Parathyroid adenoma (tissue), 2 donors: ENCODE measurements at regions not wholly inside any gene's neighbourhood (a gene's known extent, or its start where the extent isn't known, plus 50 kb on each side); places are given as distances from the start of the nearest gene placed in this dataset.

Experiments used
- H2AFZ ChIP-seq: fragments of 300-600 bp; sonication (generic); one replicate; pipeline ENCODE4 v1.7.0; 2017; ENCODE audit warnings: antibody characterized with exemption, mild to moderate bottlenecking
- H3K27ac ChIP-seq: fragments of 300-600 bp; sonication (generic); one replicate; pipeline ENCODE4 v1.7.0; 2017
- H3K27me3 ChIP-seq: fragments of 300-600 bp; sonication (generic); one replicate; pipeline ENCODE4 v1.7.0; 2017; ENCODE audit warnings: low read length; ENCODE audit not compliant: control insufficient read depth, insufficient read depth
- H3K36me3 ChIP-seq: fragments of 300-600 bp; sonication (generic); one replicate; pipeline ENCODE4 v1.7.0; 2017; ENCODE audit warnings: low read length; ENCODE audit not compliant: control insufficient read depth, insufficient read depth
- H3K4me1 ChIP-seq: fragments of 300-600 bp; sonication (generic); one replicate; pipeline ENCODE4 v1.7.0; 2017; ENCODE audit warnings: control low read depth
- H3K4me2 ChIP-seq: fragments of 300-600 bp; sonication (generic); one replicate; pipeline ENCODE4 v1.7.0; 2017; ENCODE audit warnings: low read length
- H3K4me3 ChIP-seq: fragments of 300-600 bp; sonication (generic); one replicate; pipeline ENCODE4 v1.7.0; 2017; ENCODE audit warnings: low read depth, low read length
- H3K79me2 ChIP-seq: fragments of 300-600 bp; sonication (generic); one replicate; pipeline ENCODE4 v1.7.0; 2017; ENCODE audit warnings: control low read depth
- H3K9ac ChIP-seq: fragments of 300-600 bp; sonication (generic); one replicate; pipeline ENCODE4 v1.7.0; 2017; ENCODE audit warnings: mild to moderate bottlenecking
- H3K9me3 ChIP-seq: fragments of 300-600 bp; sonication (generic); one replicate; pipeline ENCODE4 v1.7.0; 2017; ENCODE audit warnings: low read length; ENCODE audit not compliant: control insufficient read depth
- CTCF ChIP-seq: fragments of 300-600 bp; sonication (generic); IDR thresholded peaks from one replicate; pipeline ENCODE4 v1.7.0; 2017; ENCODE audit warnings: antibody characterized with exemption, mild to moderate bottlenecking
- donor health status: primary hyperparathyroidism.

GRCh38 chr5:91562922-91563321, 179.8 kb upstream of the ARRDC3 start:
- Histone ChIP-seq H3K9ac (no peak overlapping the region), H3K27me3 (no peaks in the 10 kb centered on the region), H3K79me2 (no peaks in the 10 kb centered on the region), H3K36me3 (no peaks in the 10 kb centered on the region), H3K4me3 (no peak overlapping the region), H2AFZ (no peak overlapping the region), H3K4me2 (no peak overlapping the region), H3K27ac (no peak overlapping the region), H3K9me3 (no peaks in the 10 kb centered on the region), H3K4me1 (no peaks in the 10 kb centered on the region)
- no peak for TF ChIP-seq CTCF

GRCh38 chr5:91541696-91542095, 158.6 kb upstream of the ARRDC3 start:
- no peak overlapping the region for H3K27ac ChIP-seq
- no peak overlapping the region for H2AFZ ChIP-seq
- no peaks in the 10 kb centered on the region for H3K9me3 ChIP-seq
- no peaks in the 10 kb centered on the region for H3K36me3 ChIP-seq
- no peak for TF ChIP-seq CTCF
- H3K27me3 ChIP-seq, result no peaks in the 10 kb centered on the region
- no peak overlapping the region for H3K4me2 ChIP-seq
- no peaks in the 10 kb centered on the region for H3K79me2 ChIP-seq
- no peak overlapping the region for H3K4me3 ChIP-seq
- H3K9ac ChIP-seq, result no peak overlapping the region
- H3K4me1 ChIP-seq, result no peaks in the 10 kb centered on the region

GRCh38 chr5:91538179-91538578, 155.1 kb upstream of the ARRDC3 start:
- Histone ChIP-seq H3K9me3 (no peaks in the 10 kb centered on the region), H2AFZ (no peak overlapping the region), H3K9ac (no peak overlapping the region), H3K4me2 (no peak overlapping the region), H3K79me2 (no peaks in the 10 kb centered on the region), H3K36me3 (no peaks in the 10 kb centered on the region), H3K4me3 (no peak overlapping the region), H3K27ac (no peak overlapping the region), H3K4me1 (no peaks in the 10 kb centered on the region), H3K27me3 (no peaks in the 10 kb centered on the region)
- TF ChIP-seq CTCF, result no peak

- no peak overlapping the region for H3K4me3 ChIP-seq
- no peak overlapping the region for H3K9ac ChIP-seq
- no peaks in the 10 kb centered on the region for H3K27me3 ChIP-seq
- H3K79me2 ChIP-seq, result no peaks in the 10 kb centered on the region
- no peak overlapping the region for H3K27ac ChIP-seq
- no peak for TF ChIP-seq CTCF
- no peaks in the 10 kb centered on the region for H3K36me3 ChIP-seq
- no peaks in the 10 kb centered on the region for H3K4me1 ChIP-seq
- H3K4me2 ChIP-seq, result no peak overlapping the region
- H2AFZ ChIP-seq, result no peak overlapping the region
- H3K9me3 ChIP-seq, result no peaks in the 10 kb centered on the region
Observed at GRCh38 chr5:91535499-91535898, 152.4 kb upstream of the ARRDC3 start.

- no peak overlapping the region for H2AFZ ChIP-seq
- H3K9ac ChIP-seq, result no peak overlapping the region
- H3K27ac ChIP-seq, result no peak overlapping the region
- no peaks in the 10 kb centered on the region for H3K4me1 ChIP-seq
- H3K9me3 ChIP-seq, result no peaks in the 10 kb centered on the region
- H3K36me3 ChIP-seq, result no peaks in the 10 kb centered on the region
- no peak overlapping the region for H3K4me3 ChIP-seq
- H3K27me3 ChIP-seq, result no peaks in the 10 kb centered on the region
- TF ChIP-seq CTCF, result no peak
- H3K4me2 ChIP-seq, result no peak overlapping the region
- H3K79me2 ChIP-seq, result no peaks in the 10 kb centered on the region
Observed at GRCh38 chr5:91534332-91534731, 151.2 kb upstream of the ARRDC3 start.
